Cardiac muscle cell (in vitro differentiated cells and primary cell): ENCODE measurements at regions not wholly inside any gene's neighbourhood (a gene's known extent, or its start where the extent isn't known, plus 50 kb on each side); places are given as distances from the start of the nearest gene placed in this dataset.

ENCODE experiments used
- DNase-seq, 2 donors: peaks; one replicate each; pipeline versions ENCODE4 v3.0.0 to v3.0.0-alpha.2; 2010 to 2017; ENCODE audit warnings: low read depth in 1 of 2, low spot score in 1 of 2
- H3K27ac ChIP-seq: fragments of 200-600 bp; sonication (generic); 2 replicates; pipeline ENCODE4 v1.5.1; 2016
- H3K27me3 ChIP-seq: fragments of 200-600 bp; sonication (generic); 2 replicates; pipeline ENCODE4 v1.6.0; 2016; ENCODE audit warnings: control low read depth
- H3K36me3 ChIP-seq: fragments of 200-600 bp; sonication (generic); 2 replicates; pipeline ENCODE4 v1.5.1; 2016; ENCODE audit warnings: control low read depth
- H3K4me1 ChIP-seq: fragments of 200-600 bp; sonication (generic); 2 replicates; pipeline ENCODE4 v1.8.1; 2017; ENCODE audit warnings: low read depth, mild to moderate bottlenecking, mixed run types
- H3K4me3 ChIP-seq: fragments of 200-600 bp; sonication (generic); 2 replicates; pipeline ENCODE4 v1.5.1; 2016; ENCODE audit warnings: mild to moderate bottlenecking
- H3K9me3 ChIP-seq: fragments of 200-600 bp; sonication (generic); 2 replicates; pipeline ENCODE4 v1.5.1; 2017; ENCODE audit warnings: low read depth, mild to moderate bottlenecking, control low read depth
- TF ChIP-seq, protein P1 (sequence below): IDR thresholded peaks from 2 replicates; pipeline ENCODE4 v1.5.1; 2012; ENCODE audit warnings: low read depth, mild to moderate bottlenecking, low read length

DNA sequence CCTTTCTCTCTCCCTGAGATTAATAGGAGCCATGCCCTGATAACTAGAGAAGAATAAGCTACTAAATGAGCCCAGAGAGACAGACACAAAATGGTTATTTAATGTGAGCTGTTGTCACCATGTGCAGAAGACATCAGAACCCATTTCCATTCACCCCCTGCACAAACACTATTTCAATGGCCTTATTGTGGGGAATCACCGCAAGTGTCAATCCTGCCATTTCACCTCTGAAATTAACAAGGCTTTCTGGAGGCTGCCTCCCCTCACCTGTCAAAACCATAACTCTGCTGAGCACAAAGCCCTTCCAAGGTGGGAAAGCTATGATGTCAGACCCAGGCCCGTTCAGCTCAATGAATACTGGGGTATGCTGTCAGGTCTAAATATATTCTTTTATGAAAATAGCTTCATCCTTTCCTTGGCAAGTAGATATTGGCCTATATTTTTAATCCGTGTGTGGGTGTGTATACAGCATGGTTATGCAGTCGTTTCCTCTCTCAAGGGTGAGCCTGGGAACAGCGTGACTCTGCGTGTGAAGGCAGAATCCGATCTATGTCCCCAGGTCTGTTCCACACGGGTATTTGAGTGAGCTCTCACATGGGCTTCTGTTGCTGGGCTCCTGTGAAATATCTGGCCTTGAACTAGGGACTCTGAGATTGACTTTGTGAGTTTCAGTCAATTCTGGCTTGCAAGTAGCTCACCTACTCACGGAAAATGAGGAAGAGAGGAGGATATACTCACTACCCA is 266.3 kb downstream of the FBXW7 start:
- H3K36me3 ChIP-seq, result no peaks in the 10 kb centered on the region
- no peak overlapping the region for H3K27ac ChIP-seq
- H3K27me3 ChIP-seq, result no peaks in the 10 kb centered on the region
- no peaks in the 10 kb centered on the region for H3K9me3 ChIP-seq
- H3K4me1 ChIP-seq, result peaks cover 12% of the 10 kb centered on the region
- no peak overlapping the region for H3K4me3 ChIP-seq
- TF ChIP-seq, protein P1, sequence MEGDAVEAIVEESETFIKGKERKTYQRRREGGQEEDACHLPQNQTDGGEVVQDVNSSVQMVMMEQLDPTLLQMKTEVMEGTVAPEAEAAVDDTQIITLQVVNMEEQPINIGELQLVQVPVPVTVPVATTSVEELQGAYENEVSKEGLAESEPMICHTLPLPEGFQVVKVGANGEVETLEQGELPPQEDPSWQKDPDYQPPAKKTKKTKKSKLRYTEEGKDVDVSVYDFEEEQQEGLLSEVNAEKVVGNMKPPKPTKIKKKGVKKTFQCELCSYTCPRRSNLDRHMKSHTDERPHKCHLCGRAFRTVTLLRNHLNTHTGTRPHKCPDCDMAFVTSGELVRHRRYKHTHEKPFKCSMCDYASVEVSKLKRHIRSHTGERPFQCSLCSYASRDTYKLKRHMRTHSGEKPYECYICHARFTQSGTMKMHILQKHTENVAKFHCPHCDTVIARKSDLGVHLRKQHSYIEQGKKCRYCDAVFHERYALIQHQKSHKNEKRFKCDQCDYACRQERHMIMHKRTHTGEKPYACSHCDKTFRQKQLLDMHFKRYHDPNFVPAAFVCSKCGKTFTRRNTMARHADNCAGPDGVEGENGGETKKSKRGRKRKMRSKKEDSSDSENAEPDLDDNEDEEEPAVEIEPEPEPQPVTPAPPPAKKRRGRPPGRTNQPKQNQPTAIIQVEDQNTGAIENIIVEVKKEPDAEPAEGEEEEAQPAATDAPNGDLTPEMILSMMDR, result no peak
- no peak for DNase-seq

DNA sequence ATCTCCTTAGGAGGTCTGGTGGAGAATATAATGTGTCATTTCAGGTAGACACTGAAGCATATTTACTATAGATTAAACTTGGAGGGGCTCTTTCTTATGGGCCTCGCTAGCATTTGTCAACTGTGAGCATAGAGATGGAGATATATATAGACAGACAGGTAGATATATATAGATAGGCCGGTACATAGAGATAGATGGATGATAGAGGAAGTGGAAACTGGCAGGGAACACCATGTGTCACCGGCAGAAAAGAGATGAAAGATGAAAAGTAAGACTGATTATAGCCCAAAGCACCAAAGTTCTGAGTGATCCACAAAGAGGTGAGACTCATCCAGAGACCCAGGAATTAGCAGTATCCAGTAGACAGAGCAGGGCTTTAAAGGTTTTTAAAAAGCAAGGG is 268.1 kb downstream of the FBXW7 start:
- TF ChIP-seq, protein P1, result no peak
- no peak for DNase-seq
- Histone ChIP-seq H3K4me1 (peaks cover 13% of the 10 kb centered on the region), H3K27ac (no peak overlapping the region), H3K36me3 (no peaks in the 10 kb centered on the region), H3K27me3 (no peaks in the 10 kb centered on the region), H3K4me3 (no peak overlapping the region), H3K9me3 (no peaks in the 10 kb centered on the region)

DNA sequence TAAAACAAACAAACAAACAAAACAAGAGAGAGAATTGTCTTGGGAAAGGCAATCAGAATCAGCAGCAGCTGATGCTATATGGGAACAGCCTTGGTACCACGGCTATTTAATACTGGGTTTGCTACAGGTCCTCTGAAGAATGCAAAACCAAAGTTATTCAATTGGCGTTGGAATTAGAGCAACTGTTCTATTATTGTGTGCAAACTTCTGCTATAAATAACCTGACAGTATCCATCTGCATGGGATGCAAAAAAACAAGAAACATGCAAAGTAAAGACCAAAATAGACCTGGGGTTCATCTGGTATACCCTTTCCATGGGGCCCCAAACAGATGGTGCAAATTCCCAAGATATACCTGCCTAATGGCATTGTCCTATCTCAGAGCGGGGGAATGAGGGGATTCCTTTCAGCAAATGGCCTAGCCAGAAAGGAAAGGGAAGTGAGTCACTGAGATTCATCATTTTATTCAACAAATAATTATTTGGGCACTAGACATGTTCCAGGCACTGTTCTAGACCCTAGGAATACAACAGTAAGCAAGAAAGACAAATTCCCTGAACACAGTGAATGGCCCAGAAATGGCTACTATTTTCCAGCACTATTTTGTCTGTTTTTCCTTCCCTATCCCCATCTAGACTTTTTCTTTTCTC is 268.9 kb downstream of the FBXW7 start:
- TF ChIP-seq, protein P1, result no peak
- no peaks in the 10 kb centered on the region for H3K27me3 ChIP-seq
- H3K36me3 ChIP-seq, result no peaks in the 10 kb centered on the region
- H3K9me3 ChIP-seq, result no peaks in the 10 kb centered on the region
- no peak overlapping the region for H3K27ac ChIP-seq
- peaks cover 13% of the 10 kb centered on the region for H3K4me1 ChIP-seq
- no peak overlapping the region for H3K4me3 ChIP-seq
- no peak for DNase-seq

DNA sequence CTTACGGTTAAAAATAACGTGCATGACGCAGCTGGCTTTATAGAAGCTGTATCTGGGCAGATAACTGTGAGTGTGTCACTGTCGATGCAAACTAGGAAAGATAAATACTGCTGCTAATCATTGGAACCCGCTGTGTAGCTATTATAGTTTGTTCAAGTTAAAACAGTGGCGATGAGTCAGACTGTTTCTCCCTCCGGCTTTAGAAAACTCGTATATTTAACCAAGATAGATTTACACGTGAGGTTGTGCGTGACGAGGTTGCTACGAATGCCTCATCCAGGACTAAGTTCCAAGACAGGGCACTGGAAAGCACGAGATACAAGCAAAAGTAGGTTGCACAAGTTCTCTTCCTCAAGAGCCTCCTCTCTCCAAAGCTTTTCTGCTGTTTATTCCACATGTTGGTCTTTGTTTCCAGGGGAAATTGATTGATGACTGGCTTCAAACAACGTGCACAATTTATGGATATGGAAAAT is 270.7 kb downstream of the FBXW7 start:
- H3K36me3 ChIP-seq, result no peaks in the 10 kb centered on the region
- H3K4me3 ChIP-seq, result no peak overlapping the region
- DNase-seq, result peak in 1 of 2 donors; percentile 73
- no peak overlapping the region for H3K27ac ChIP-seq
- no peaks in the 10 kb centered on the region for H3K27me3 ChIP-seq
- no peaks in the 10 kb centered on the region for H3K9me3 ChIP-seq
- TF ChIP-seq, protein P1, result no peak
- peaks cover 13% of the 10 kb centered on the region for H3K4me1 ChIP-seq

DNA sequence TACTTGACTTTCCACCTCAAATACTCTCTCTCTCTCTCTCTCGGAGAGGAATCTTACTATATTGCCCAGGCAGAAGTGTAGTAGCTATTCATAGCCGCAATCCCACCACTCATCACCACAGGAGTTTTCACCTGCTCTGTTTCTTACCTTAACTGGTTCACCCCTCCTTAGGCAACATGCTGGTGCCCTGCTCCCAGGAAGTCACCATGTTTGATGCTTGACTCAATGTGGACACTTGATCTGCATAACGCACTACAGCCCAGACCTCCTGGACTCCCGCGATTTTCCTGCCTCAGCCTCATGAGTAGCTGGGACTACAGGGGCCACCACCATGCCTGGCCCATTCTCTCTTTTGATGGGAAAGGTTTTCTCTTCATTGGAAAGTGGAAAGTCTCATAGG is 271.8 kb downstream of the FBXW7 start:
- H3K4me1 ChIP-seq, result peaks cover 13% of the 10 kb centered on the region
- no peaks in the 10 kb centered on the region for H3K27me3 ChIP-seq
- H3K4me3 ChIP-seq, result no peak overlapping the region
- H3K36me3 ChIP-seq, result no peaks in the 10 kb centered on the region
- no peak overlapping the region for H3K27ac ChIP-seq
- TF ChIP-seq, protein P1, result no peak
- no peak for DNase-seq
- H3K9me3 ChIP-seq, result no peaks in the 10 kb centered on the region
